GM13976 (cell line): ENCODE measurements at regions not wholly inside any gene's neighbourhood (a gene's known extent, or its start where the extent isn't known, plus 50 kb on each side); places are given as distances from the start of the nearest gene placed in this dataset.

Experiments
- DNase-seq: peaks from one replicate; pipeline ENCODE4 v3.0.0; 2012; ENCODE audit warnings: low spot score
- in situ Hi-C: fragments of 300-500 bp; cut with MboI; formaldehyde crosslinking; loops from one replicate; pipeline ENCODE4 v1.12.0; 2022; ENCODE audit warnings: low sequenced_read_pairs, mixed read lengths, inconsistent platforms; ENCODE audit not compliant: unreplicated experiment
- TF ChIP-seq, protein P1 (sequence below): IDR thresholded peaks from 2 replicates; pipeline ENCODE4 v1.5.1; 2012; ENCODE audit warnings: borderline replicate concordance, mild to moderate bottlenecking; ENCODE audit not compliant: insufficient read depth; ENCODE audit errors: extremely low read depth, missing control alignments, control extremely low read depth

DNA sequence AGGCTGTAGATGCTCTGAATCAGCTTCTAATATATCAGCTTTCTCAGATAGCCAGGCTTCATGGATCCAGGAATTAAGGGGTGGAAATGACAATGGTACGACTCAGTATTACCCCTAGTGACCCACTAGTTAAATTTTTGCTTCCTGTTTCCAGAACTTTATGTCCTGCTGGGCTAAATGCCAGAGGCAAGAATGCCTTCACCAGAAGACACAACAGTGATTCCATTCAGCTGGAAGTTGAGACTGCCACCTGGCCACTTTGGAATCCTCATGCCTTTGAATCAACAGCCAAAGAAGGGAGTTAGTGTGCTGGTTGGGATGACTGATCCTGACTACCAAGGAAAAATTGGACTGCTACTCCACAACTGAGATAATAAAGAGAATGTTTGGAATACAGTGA lies 239.1 kb downstream of the ASXL3 start:
- DNase-seq: no peak
- TF ChIP-seq, protein P1, sequence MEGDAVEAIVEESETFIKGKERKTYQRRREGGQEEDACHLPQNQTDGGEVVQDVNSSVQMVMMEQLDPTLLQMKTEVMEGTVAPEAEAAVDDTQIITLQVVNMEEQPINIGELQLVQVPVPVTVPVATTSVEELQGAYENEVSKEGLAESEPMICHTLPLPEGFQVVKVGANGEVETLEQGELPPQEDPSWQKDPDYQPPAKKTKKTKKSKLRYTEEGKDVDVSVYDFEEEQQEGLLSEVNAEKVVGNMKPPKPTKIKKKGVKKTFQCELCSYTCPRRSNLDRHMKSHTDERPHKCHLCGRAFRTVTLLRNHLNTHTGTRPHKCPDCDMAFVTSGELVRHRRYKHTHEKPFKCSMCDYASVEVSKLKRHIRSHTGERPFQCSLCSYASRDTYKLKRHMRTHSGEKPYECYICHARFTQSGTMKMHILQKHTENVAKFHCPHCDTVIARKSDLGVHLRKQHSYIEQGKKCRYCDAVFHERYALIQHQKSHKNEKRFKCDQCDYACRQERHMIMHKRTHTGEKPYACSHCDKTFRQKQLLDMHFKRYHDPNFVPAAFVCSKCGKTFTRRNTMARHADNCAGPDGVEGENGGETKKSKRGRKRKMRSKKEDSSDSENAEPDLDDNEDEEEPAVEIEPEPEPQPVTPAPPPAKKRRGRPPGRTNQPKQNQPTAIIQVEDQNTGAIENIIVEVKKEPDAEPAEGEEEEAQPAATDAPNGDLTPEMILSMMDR: no peak
- in situ Hi-C loops: no loop called here

DNA sequence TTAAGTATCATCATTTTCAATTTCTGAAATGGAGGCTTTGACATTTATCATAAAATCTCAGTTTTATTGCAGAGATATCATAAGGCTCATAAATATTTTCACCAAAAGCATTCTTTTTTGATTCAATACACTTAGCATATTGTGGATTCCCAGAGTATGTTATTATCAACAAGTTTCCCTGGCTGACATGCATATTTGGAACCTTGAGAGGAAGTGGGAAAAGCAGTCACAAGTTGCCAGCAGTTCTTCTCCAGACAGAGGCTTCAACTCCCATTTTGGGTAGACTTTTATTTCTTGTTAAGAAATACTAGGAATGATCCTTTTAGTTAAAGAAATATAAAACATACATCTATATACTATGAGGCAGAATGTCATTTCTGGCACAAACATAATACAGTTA lies 236.5 kb downstream of the ASXL3 start:
- TF ChIP-seq, protein P1: no peak
- in situ Hi-C loops: no loop called here
- no peak for DNase-seq

DNA sequence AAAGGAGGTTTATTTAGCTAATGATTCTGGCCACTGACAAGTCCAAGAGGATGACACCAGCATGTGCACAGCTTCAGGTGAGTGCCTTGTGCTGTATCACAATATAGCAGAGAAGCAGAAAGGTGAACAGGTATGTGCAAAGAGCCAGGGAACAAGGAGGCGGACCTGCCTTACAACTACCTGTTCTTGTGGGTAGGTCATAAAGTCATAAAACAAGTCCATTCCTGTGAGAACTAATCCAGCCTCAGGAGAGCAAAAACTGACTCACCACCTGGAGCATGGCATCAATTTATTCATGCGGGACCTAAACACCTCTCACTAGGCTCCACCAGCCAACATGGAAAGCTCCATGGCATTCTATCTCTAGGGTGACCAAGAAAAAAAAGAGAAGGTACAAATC lies 234.2 kb downstream of the ASXL3 start:
- DNase-seq: no peak
- in situ Hi-C loops: no loop called here
- TF ChIP-seq, protein P1: no peak

DNA sequence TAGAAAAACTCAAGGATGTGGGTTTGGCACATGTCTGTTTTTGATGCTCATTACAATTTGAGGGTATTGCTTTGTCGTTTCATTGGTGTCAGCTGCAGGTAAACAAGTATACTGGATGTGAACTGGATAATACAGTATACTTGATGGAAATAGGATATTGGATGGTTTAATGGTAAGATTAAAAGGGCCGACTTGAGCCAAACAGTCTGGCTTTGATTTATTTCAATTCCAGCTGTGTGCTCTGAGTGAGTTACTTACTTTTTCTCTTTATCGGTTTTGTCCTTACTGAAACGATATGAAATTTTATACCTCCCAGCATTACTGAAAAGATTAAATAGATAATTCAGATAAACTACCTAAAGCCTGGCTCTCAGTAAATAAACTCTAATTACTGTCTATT lies 227.6 kb downstream of the ASXL3 start:
- in situ Hi-C loops: no loop called here
- DNase-seq: no peak
- TF ChIP-seq, protein P1: no peak

DNA sequence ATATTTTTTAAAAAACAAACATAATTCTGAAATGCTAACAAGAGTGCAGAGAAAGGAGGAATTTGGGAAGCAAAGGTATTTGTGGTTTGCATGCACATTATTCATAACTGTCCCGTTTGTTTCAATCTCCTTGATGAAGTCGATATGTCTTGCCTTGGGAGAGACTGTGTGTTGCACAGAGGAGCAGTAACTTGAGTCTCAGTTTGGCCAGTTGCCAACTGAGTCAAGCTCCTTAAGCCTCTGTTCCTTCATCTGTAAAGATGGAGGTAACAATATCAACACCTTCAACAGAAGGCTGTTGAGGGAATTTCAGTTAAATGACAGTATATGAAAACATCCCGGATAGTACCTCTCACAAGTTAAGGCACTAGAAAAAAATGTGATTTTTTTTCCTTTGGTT lies 226.2 kb downstream of the ASXL3 start:
- in situ Hi-C loops: no loop called here
- TF ChIP-seq, protein P1: no peak
- no peak for DNase-seq

DNA sequence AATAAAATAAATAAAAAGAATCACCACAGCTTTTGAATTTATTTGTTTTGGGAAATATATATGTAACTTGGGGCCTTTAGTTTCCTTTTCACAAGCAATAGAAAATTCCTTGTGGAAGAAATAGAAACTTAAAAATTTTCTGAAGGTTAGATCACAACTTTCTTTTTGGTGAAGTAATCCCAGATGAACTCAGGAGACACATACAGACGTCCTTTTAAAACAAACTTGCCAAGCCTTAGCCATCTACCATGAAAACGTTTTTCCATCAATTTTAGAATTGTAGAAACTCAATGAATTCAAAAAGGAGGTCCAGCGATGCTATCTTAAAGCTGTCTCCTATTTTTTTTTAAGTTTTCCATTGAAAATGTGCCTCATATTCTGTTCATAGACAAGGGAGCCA lies 225.6 kb downstream of the ASXL3 start:
- DNase-seq: no peak
- TF ChIP-seq, protein P1: no peak
- in situ Hi-C loops: no loop called here

DNA sequence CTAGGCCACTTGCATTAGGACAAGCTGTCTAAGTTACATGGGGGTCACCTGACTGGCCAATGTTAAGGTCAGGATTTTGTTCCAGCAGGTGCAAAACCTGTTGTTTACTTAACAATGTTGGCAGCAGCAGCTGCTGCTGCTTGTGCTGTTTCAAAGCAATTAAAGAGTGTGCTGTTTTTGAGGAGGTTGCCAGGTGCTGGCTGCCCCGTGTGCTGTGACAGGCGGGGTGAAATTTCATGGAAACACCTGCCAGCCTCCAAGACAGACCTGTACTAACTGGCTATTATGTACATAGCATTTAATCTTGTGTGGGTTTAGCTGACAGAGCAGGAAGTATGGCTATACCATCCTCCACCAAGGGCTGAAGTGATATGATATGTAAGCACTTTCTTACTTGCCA lies 224.9 kb downstream of the ASXL3 start:
- DNase-seq: no peak
- in situ Hi-C loops: no loop called here
- TF ChIP-seq, protein P1: no peak
